NCI-H526 (cell line): ENCODE measurements at regions not wholly inside any gene's neighbourhood (a gene's known extent, or its start where the extent isn't known, plus 50 kb on each side); places are given as distances from the start of the nearest gene placed in this dataset.

Source experiments
- DNase-seq, 2 experiments: peaks; one replicate each; lab custom pipeline; 2025; lab: John Stamatoyannopoulos, UW

DNA sequence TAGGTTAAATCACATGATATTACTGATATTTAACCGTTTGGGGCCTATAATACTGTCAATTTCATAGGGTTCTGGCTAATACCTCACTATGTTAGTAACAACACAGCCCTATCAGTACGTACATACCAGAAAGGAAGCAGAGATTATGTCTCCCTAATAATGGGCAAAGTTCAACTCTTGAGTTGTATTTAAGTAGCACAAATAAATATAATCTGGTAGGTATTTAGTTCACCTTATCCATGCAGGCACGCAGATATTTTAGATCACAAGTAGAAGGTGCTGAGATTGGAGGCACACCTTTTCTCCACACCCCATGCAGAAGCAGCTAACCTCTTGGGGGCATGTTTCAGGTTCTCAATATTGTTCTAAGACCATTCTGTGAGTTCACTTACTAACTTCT lies 118.9 kb downstream of the IRS1 start:
- DNase-seq: no peak

DNA sequence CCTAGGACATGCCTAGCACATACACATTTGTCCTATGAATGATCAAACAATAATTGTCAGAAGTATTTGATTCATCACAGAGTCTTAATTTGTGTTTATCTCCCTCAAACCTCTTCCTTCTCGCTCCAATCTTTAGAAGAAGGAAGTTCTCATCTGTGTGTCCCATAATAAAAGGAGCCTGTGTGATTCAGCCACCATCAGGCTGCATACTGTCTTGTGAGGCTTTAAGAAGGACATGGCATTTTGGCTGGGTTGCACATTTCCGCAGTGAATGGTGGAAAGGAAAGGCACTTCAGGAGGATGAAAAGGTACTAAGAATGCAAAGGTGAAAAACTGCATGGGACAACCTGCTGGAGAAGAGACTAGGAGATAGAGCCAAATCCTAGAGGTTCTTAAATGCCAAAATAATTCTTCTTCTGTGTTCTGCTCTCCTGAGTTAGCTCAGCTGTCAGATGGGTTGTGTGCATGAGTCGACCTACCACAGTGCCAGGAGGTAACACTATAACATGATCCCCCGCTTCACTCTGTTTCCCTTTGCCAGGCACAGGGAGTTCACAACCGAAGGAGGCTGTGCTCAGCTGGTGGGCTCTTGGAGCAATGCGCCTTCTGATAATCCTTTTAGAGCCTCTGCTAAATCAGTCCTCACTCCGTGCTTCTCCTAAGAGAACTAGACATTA lies 120.1 kb downstream of the IRS1 start:
- no peak for DNase-seq

DNA sequence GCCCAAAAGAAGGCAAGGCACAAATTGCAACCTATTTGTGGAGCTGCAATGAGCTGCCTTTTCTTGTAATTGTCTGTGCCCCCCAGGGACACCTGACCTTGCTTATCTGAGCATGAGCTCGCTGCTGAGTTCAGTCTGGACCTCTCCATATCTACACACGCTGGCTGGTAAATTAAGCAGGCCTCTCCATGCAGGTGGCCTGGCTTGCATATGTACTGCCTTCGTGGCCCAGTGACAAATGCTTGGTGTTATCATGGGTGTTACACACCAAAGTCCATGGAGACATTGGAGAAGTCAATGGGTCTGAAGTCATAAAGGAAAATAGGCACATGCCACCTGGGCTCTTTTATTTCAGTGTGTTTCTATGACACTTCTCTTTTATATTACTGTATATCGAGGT lies 121.2 kb downstream of the IRS1 start:
- DNase-seq: no peak

- no peak for DNase-seq
Measured at GRCh38 chr2:226677080-226677479, 122.5 kb downstream of the IRS1 start.

DNA sequence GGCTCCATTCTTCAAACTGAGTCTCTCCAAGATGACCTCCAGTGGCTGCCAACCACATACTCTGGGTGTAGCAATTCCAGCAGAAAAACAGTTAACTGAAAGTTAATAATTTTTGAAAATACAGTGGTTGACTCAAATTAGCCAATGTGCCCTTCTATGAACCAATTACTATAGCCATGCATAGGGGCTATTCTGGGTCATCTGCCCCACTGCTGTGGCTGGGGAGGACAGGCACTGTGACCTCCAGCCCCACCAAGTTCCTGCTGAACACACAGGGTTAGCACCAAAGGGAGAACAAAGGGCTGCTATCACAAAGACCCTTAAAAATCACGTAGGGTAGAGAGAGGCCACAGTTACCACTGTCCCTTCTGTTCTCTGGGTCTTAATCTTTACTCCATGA lies 123.0 kb downstream of the IRS1 start:
- no peak for DNase-seq

GRCh38 chr2:226674123-226674522 lies 125.5 kb downstream of the IRS1 start:
- DNase-seq: no peak

DNA sequence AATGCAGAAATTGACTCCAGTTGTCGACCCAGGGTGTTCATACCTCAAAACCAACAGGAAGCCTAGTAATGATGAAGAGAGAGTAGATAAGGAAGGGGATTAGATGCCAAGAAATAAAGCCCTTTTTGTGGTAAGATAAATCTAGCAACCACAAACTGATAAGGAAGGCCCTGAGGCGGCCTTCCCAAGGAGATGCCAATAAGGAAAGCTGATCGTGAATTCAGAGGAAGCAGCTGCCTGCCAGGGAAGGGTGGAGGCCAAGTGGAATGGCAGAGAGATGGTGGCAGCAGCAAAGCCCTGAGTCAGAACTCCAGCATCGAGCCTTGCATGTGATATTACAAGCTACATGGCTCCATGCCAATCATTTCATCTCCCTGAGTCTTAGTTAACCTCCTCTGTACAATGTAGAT lies 126.3 kb downstream of the IRS1 start:
- no peak for DNase-seq

DNA sequence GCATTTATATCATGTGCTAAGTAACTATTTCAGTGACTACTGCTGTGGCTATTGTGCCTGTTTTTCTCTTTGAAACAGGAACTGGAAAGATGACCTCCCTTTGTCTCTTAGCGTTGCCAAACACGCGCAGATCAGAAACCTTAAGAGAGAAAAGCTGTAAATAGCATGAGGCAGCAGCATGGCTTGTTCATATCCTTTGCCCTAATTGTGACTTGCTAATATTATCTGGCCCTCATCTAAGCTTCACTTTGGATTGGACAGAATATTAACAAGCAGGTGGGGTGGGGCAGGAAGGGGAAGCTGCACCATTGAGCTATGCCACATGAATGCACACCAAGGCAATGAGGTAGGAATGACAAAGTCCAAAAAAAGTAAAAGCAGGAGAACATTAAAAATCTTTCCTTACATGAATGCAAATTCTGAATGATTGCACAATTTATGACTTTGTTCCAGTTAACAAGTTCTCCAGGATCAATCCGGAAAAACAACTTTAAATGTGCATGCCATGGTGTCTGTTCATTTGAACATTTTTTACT lies 128.4 kb downstream of the IRS1 start:
- DNase-seq: no peak

- DNase-seq: no peak
Measured at GRCh38 chr2:226669905-226670304, 129.7 kb downstream of the IRS1 start.

- no peak for DNase-seq
Measured at GRCh38 chr2:226669249-226669648, 130.4 kb downstream of the IRS1 start.

DNA sequence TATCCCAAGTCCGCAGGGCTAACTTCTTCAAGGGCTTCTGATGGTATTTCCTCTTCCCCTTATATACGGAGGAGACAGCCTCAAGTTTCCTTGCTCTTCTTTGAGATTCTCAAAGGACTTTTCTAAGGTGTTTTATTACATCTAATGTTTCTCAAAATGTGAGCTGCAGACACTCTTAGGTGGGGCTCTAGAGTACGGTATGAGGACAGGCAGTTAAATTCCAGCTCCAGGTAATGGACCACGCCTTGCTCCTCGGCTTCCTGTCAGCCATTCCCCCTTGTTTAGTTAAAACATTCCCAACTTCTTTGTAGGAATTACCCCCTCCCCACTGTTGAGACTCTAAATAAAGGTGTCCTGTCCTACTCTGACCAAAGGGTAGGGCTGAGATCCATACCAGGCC lies 131.9 kb downstream of the IRS1 start:
- DNase-seq: no peak

- no peak for DNase-seq
Measured at GRCh38 chr2:226665306-226665831, 134.3 kb downstream of the IRS1 start.

DNA sequence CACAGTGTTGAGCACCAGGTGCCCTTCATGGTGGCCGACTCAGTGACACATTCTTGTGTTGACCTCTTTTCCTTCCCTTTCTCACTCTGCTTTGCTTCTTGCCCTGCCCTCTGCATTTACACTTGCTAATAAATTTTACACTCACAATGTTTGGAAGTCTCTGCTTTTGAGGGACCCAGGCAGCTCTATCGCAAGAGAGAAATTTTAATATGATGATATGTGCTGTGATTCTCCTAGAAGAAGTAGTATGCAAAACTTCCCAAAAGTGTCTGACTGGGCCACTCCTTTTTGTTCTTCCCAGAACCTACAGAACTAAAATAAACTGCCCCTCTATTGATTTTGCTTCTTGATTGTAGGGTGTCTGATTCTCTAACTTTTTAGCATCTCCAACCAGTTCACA lies 135.0 kb downstream of the IRS1 start:
- DNase-seq: no peak

DNA sequence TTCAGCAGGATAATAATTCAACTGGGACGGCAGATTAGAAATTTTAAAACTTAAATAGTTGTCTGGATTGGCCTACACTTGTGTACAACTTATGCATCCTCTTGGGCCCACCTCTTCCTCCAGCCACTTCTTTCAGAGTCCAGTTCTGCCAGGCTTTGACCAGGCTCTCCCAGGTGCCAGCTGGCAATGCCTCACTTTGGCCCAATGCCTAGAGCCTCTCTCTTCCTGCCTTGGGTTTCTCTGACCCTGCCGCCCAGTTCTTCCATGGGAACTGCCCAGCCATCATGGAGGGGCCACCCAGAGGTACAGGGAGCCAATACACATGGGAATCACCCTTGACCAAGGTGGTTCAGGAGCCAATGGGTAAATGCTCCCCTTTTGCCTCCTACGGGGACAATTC lies 135.5 kb downstream of the IRS1 start:
- no peak for DNase-seq

DNA sequence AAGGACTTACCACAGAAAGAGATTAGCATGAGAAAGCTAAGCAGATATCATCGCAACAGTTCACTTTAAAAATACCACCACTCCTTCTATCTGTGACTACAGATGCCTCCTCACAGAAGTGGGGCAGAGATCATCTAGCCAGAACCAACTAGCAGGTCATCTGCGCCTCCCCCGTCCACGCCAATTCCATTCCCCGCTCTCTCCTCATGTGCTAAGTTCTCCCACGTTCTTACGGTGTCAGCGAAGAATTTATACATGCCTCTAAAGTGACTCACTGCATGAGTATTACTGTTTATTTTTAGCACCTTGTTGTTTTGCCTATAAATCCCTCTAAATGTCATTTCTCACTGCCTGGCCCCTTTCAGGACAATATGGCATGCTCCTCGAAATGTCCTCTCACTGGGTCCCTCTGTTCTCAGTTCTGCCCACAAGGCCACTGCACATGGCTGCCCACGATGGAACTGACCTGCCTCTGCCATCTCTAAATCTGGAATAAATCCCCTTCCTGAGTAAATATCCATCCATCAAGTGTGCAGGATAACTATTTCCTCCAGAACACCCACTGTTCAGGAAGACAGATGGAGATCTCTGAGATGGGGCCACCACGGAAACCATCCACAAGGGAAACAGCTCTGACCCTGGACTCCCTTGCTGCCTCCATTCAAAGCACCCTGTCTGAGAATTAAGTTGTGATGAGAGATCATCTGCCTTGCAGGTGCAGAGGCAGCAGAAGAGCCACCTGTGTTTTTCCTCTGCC lies 137.7 kb downstream of the IRS1 start:
- DNase-seq: no peak

GRCh38 chr2:226660526-226660925 lies 139.1 kb downstream of the IRS1 start:
- no peak for DNase-seq

GRCh38 chr2:226660124-226660523 lies 139.5 kb downstream of the IRS1 start:
- no peak for DNase-seq

- DNase-seq: no peak
Measured at GRCh38 chr2:226659410-226659809, 140.2 kb downstream of the IRS1 start.

GRCh38 chr2:226658555-226658954 lies 141.1 kb downstream of the IRS1 start:
- no peak for DNase-seq

DNA sequence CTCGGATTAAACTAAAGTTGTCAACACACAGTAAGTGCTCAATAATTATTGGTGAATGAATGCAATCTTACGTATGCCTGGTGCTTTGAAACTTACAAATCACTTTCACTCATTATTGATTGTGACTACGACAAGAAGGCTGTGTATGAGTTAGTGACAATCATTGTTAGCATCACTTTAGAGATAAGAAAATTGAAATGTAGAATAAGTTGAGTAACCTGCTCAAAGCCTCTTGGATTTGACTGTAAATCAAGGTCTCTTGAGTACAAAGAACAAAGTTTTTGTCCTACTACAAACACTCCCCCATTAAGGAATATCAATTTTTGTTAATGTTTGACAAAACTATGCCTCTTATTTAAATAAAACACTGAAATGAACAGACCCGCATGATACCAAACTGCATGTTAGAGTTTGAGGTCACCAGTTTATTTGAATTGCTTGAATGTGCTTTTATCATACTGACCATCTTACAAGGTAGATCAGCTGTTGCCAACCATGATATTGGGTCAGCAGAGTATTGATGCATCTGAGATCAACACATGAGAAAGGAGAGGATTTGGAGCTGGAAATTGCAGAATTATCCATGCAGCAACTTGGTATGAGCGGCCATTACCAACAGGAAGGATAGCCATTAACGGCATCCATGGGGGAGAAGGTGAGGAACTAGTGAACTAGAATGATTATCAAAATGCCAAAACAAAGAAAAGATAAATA lies 142.1 kb downstream of the IRS1 start:
- DNase-seq: no peak

DNA sequence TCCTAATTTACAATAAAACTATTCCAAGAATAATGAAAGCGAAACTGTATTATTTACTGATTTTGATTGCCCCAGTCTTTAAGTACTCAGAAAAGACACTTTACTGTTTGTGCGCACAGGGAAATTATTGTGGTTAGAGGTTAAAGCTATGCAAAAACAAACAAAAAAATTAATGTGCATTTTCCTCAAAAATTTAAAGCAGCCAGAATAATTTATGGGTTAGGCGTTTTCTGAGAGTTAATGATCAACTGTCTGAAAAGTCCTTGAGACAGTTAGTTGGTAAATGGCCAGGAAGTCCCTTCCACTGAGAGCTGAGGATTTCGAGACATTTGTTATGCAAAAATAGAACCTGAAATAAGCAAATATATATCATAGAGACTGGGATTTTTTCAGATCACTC lies 143.3 kb downstream of the IRS1 start:
- peak in 1 of 2 experiments; percentile 9 for DNase-seq

DNA sequence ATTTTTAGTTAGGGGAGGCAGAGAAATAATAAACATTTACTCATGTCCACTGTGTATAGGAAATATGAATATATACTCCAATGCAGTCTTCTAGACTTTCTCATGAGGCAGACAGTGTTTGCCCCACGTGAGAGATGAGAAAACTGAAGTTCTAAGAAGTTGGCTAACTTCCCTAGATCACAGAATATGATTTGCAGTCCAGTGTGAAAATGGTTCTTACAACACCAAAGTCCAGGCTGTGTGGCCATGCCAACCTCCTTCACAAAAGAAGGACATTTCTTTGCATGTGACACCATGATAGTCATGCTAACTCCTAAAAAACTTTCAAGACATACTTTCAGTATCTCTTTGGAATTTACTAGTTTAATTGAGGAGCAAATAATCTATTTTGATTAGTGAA lies 143.7 kb downstream of the IRS1 start:
- no peak for DNase-seq
